GM19452 (cell line): ENCODE measurements at regions not wholly inside any gene's neighbourhood (a gene's known extent, or its start where the extent isn't known, plus 50 kb on each side); places are given as distances from the start of the nearest gene placed in this dataset.
"Not testable (repeated sequence)": the region's sequence is repeated elsewhere in the genome, so short reads cannot be mapped to it uniquely, and the experiment has no call there.

ENCODE experiments used
- ATAC-seq: cut with Tn5 transposase; IDR thresholded peaks from one replicate; pipeline ENCODE4 v1.9.1; 2021; ENCODE audit not compliant: unreplicated experiment

DNA sequence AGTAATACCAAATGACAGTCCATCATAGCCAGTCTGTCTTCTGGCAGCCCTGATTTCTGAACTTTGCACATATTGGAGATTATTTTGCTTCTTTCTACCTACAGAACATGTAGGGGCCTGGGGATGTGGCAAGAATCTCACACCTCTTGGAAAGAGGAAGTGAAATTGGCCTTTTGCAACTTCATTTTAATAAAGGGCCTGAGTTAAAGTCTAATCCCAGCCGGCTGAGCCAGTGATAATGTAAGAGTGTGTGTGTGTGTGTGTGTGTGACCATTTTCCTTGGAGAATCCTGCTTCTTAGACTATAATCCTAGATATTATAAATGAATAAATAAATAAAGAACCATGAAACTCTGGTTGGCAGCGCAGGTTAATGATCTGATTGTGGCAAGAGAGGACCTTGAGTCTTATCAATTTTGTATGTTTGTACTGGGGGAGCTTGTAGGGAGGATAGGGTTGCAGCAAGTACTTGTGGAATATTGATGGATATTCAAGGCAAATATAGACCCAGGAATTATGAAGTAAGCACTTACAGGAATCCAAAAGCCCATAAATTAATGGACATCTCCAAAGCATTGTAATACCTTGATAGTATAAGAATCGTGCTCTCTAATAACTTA lies 233.2 kb upstream of the AMIGO2 start:
- ATAC-seq = peak; percentile 92

- no peak for ATAC-seq
These were observed 232.4 kb upstream of the AMIGO2 start for GRCh38 chr12:47312147-47312546.

DNA sequence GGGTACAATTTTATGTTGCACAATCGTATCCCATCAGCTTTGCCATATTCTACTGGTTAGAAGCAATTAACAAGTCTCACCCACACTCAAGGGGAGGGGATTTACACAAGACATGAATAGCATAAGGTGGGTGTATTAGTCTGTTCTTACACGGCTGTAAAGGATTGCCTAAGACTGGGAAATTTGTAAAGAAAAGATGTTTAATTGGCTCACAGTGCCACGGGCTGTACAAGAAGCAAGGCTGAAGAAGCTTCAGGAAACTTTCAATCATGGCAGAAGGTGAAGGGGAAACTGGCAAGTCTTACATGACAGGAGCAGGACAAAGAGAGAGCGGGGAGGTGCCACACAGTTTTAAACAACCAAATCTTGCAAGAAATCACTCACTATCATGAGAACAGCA lies 231.8 kb upstream of the AMIGO2 start:
- ATAC-seq = no peak

- ATAC-seq = no peak
These were observed 231.3 kb upstream of the AMIGO2 start for GRCh38 chr12:47311010-47311409.

DNA sequence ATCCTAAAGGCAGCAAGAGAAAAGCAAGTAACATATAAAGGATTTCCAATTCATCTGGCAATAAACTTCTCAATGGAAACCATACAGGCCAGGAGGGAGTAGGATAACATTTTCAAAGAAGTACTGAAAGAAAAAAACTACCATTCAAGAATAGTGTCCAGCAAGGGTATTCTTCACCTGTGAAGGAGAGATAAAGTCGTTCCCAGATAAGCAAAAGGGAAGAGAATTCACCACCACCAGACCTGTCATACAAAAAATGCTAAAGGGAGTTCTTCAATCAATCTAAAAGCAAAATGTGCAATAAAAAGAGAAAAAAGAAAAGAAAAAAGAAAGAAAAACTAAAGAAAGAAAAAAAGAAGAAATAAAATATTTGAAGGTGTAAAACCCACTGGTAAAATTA lies 228.9 kb upstream of the AMIGO2 start:
- no peak for ATAC-seq

DNA sequence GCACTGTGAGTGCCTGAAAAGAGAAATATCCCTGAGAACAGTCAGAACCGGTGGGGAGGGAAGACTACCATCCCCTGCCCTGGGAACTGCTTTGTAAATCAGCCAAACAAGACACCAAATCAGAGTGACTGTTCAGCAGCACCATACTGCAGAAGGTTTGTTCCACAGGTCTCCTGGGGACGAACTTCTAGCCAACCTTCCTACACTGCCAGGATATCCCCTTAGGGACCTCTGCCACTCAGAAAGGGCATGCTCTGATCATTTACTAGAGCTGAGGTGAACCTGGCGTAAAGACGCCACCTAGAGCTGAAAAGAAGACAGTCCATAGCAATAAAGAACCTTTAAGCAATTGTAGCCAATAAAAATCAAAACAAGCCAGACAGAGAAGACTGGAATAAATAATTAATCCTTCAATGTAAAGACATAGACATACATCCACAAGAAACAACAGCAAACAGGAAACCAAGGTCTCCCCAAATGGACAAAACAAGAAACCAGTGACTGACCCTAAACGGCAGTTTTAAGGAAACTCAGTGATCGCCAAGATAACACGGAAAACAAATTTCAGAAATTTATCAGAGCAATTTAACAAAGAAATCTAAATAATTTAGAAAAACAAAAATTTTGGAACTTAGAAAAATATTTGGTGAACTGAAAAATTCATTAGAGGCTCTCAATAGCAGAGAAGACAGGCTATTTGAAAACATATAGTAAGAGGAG lies 228.1 kb upstream of the AMIGO2 start:
- peak; percentile 79 for ATAC-seq

DNA sequence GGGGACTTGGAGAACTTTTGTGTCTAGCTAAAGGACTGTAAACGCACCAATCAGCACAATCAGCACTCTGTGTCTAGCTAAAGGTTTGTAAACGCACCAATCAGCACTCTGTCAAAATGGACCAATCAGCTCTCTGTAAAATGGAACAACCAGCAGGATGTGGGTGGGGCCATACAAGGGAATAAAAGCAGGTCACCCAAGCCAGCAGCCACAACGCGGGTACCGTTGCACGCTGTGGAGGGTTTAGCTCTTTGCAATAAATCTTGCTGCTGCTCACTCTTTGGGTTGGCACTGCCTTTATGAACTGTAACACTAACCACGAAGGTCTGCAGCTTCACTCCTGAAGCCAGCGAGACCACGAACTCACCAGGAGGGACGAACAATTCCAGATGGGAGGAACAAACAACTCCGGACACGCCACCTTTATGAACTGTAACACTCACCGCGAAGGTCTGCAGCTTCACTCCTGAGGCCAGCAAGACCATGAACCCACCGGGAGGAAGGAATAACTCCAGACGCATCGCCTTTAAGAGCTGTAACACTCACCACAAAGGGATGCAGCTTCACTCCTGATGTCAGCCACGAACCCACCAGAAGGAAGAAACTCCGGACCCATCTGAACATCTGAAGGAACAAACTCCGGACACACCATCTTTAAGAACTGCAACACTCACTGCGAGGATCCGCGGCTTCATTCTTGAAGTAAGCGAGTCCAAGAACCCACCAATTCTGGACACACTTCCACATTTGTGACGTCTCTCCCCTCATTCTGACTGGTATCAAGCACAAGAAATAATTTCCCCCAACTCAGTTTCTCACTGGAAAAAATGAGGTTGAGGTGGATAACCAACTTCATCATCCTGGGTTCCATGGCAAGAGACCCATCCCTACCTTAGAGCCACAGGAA lies 227.3 kb upstream of the AMIGO2 start:
- not testable (repeated sequence) for ATAC-seq

GRCh38 chr12:47306130-47306529 lies 226.4 kb upstream of the AMIGO2 start:
- no peak for ATAC-seq

- no peak for ATAC-seq
These were observed 225.7 kb upstream of the AMIGO2 start for GRCh38 chr12:47305464-47305863.

DNA sequence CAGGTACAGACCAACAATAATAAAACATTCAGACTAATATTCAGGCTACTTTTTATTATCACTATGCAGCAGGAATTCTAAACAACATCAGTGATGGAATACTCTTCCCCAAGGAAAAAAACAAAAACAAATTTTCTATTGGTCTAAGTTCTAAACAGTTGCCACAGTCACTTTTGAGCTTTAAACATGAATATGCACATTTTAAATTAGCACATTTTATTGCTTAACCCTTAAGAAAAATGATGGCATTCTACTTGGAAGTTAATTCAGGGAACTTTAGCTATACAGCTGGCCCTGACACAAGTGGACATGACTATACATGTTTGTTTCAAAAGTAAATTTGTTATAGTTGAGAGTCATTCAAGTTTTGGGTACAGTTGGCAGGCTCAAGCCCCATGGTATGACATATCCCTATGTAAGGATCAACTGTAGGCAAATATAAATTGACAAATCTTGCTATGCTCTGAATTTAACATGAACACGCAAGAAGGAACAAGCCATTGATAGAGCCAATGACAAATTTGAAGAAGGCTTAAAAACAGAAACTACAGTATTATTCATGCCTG lies 224.3 kb upstream of the AMIGO2 start:
- ATAC-seq = no peak

DNA sequence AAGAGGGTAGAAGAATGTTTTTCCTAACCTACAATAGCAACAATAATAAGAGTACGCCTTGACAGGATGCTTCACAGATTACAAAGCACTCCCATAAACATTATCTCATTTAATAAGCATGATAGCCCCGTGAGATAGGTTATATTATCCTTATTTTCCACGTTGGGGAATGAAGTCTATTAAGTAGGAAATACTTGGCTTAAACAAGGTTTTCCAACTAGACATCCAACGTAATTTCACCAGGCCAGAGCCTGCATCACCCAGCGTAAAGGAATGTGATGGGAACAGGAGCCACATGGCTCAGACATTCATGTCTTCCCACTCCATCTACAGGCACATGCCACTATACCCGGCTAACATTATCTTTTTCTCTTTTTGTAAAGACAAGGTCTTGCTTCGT lies 223.4 kb upstream of the AMIGO2 start:
- no peak for ATAC-seq

GRCh38 chr12:47302111-47302671 lies 222.4 kb upstream of the AMIGO2 start:
- ATAC-seq = peak; percentile 70

- ATAC-seq = no peak
These were observed 219.8 kb upstream of the AMIGO2 start for GRCh38 chr12:47299586-47299985.

DNA sequence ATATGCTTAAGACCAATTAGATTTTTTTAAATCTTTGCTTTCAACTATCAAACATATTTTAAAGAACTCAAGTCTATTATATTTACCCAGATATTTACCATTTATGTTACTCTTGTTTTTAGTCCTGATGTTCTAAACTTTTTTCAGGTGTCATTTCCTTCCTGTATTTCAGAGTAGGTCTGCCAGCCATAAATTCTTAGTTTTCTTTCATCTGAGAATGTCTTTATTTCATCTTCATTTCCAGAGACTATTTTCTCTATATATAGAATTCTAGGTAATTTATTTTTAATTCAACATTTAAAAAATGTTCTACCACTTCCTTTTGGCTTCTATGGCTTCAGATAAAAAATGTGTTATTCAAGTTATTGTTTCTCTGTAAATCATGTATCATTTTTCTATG lies 218.2 kb upstream of the AMIGO2 start:
- no peak for ATAC-seq

- ATAC-seq = no peak
These were observed 217.1 kb upstream of the AMIGO2 start for GRCh38 chr12:47296828-47297227.

DNA sequence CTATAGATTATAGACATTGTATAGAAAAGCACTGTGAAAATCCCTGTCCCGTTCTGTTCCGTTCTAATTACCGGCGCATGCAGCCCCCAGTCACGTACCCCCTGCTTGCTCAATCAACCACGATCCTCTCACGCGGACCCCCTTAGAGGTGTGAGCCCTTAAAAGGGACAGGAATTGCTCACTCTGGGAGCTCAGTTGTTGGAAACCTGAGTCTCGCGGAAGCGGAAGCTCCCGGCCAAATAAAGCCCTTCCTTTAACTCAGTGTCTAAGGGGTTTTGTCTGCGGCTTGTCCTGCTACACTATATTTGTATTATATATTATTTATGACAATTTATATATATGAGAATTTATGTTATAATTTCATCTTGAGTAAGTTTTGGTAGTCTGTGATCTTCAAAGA lies 213.6 kb upstream of the AMIGO2 start:
- ATAC-seq = no peak

DNA sequence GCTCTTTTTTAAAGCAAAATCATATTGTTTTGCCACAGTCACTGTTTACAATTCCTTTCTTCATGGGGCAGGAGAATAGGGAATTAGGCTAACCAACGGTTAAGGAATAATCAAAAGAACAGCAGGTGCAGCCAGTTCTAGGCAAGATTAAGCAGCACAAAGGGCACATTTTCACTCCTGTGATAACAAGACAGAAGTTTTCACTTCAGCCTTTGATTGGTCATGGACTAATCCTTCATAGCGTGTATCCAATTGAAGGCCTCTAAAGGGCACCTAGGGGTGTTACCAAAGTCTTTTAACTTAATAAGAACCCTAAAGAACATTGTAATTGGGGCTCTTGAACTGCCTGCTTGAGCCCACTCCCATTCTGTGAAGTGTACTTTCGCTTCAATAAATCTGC lies 206.9 kb upstream of the AMIGO2 start:
- ATAC-seq = no peak
